GM19351 (cell line): ENCODE measurements at regions not wholly inside any gene's neighbourhood (a gene's known extent, or its start where the extent isn't known, plus 50 kb on each side); places are given as distances from the start of the nearest gene placed in this dataset.

Experiments used
- ATAC-seq: cut with Tn5 transposase; IDR thresholded peaks from one replicate; pipeline ENCODE4 v1.9.1; 2021; ENCODE audit warnings: mild to moderate bottlenecking, moderate library complexity; ENCODE audit not compliant: unreplicated experiment

DNA sequence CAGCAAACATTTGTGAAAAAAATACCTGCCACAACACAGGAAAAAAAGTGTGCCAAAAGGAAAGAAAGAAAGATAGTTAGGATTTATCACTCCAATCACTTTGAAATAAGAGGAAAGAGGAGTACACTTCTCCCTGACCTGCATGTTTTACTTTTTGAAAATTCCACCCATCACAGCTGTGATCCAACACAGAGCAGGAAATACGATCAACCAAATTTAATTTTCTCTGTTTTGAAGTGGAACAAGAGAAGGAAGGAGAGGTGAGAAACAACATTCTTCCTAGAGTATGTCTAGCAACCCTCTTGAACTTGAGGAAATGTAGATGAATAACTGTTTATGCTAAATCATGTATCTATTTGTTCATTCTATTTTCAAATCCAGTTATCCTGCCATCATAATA lies 284.7 kb upstream of the SYT1 start:
- ATAC-seq = no peak

DNA sequence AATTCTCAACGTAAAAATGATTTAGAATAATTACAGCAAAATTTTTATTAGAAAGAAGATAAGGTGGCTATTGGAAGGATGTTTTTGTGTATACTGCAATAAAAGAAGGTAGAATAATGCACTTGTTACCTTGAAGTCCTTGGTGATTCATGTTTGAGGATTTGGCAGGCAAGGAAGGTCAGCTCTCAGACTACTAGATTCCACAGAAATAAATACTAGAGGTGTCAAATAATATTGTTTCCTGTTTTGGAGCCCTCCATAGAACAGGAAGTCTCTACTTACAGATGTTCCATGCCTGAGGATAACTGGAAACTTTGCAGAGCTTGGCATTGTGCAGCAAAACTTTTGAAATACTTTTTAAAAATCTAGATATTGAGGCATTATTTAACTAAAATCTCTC lies 284.3 kb upstream of the SYT1 start:
- ATAC-seq = no peak

DNA sequence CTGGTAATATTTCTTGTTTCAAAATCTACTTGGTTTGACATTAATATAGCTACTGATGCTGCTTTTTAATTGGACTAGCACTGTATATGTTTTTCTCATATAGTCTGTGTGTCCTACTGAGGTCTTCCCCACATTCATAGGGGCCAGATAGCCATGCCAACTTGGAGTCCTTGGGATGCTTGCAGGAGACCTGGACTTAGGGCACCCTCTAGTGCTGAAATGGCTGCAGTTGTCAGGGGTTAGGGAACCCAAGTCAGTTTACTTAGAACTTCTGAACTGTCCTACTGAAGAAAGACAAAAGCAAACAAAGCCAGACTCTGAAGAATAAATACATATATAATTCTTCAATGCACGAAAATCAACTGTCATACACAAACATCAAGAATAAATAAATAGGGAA lies 279.9 kb upstream of the SYT1 start:
- ATAC-seq = peak; percentile 66

DNA sequence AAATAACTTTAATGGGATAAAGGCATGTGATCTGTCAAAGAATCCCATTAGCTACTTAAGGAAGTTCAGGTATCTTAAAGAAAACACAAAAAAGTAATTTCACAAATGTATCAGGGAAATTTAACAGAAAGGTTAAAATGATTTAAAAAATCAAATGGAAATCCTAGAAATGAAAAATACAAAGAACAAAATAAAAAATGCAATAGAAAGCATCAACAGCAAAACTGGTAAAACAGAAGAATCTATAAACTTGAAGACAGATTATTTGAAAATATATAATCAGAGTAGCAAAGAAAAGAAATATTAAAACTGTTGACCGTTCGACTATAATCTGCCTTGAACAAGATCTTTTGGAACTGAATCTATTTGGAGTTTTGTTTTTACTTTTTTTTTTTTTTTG lies 279.4 kb upstream of the SYT1 start:
- no peak for ATAC-seq

DNA sequence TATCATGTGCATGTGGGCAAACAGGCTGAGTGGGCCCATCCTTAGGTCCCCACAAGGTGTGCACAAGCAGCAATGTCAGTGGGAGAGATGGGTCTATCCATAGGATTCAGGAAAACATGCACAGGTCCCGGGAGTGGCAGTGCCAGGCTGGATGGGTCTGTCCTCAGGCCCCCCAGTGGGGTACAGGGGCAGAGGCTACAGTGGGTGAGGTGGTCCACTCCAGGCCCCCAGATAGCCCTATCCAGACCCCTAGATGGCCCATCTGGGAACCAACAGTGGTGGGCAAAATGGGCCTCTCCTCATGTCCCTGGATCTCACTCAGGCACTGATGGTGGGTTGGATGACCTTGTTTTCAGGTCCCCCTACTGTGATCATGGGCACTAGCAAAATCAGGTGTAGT lies 277.8 kb upstream of the SYT1 start:
- no peak for ATAC-seq

DNA sequence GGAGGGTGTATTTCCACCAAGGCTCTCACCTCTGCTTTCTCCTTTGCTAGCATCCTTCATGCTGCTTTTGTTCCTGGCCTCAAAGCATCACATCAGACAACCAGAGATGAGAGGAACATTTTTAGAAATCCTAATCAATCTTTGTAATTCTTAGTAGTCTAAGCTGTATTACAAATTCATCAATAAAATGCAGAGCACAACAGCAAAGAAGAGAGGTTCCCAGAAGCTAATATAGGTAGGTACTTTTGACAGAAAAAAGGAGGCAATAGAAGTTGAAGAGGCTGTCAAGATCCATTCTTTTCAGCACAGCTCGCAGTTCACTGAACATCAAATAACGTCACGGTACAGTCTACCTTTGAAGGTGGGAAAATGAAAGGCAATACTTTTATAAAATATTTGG lies 265.2 kb upstream of the SYT1 start:
- no peak for ATAC-seq

DNA sequence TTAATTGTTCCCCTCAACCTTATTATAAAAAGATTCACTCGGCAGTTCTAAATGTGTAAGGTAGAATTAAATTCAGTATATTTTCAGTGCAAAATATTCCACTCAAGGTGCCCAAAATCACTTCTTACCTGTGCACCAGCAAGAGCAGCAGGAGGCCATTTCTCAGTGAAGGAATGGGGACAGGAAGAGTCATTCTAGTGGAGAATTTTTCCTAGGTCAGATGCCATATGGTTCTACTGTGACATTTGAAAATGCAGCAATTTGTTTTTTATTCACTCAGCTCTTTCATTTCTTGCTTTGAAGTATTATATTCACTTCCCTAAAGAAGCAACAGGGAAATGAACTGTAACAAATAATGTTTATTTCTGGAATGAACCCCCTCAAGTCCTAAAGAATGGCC lies 264.0 kb upstream of the SYT1 start:
- no peak for ATAC-seq

DNA sequence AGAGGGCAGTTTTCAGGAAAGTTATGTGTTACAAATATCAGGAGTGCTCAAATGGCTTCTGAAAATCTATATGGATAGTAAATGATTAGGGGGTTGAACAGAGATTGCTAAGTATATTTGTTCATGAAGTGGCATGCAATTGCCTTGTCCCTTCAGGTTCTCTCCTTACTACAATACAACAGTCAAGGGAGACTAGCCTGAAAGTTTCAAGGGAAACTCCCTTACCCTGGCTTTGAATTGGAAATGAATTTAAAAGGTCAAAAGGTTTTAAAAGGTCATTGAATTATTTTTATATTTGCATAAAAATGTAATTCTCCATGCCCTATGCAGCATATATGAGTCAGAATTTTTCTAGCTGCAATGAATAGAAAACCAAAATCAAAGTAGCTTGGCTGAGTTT lies 253.1 kb upstream of the SYT1 start:
- no peak for ATAC-seq

DNA sequence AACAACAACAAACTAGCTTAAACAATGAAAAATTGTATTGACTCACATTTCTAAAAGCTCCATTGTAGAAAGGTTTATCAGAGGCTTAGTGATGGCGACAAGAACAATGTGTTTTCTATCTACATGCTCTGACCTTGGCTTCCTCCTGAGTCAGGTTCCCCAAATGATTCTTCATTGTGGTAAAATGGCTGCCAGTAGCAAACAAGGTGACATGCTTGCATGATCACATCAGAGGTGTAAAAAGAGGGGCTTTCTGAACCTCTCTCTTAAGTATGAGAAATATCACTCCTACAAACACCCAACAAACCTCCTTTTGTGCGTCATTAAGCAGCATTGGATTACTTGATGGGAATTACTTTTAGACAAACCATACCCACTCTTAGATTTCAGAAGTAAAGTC lies 252.4 kb upstream of the SYT1 start:
- no peak for ATAC-seq

DNA sequence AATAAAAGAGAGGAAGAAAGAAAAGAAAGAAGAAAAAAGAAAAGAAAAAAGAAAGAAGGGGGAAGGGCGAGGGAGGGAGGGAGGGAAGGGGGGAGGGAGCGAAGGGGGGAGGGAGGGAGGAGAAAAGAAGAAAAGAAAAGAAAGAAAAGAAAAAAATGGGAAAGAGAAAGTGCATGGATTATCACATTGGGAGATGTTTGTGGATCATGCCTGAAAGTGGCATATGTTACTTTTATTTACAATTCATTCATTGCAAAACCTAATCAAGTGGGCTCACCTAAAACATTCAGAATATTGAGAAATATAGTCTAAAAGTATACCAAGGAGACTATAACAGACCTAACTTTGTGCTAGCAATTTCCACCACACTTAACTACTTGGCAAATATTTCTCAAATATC lies 246.9 kb upstream of the SYT1 start:
- no peak for ATAC-seq

DNA sequence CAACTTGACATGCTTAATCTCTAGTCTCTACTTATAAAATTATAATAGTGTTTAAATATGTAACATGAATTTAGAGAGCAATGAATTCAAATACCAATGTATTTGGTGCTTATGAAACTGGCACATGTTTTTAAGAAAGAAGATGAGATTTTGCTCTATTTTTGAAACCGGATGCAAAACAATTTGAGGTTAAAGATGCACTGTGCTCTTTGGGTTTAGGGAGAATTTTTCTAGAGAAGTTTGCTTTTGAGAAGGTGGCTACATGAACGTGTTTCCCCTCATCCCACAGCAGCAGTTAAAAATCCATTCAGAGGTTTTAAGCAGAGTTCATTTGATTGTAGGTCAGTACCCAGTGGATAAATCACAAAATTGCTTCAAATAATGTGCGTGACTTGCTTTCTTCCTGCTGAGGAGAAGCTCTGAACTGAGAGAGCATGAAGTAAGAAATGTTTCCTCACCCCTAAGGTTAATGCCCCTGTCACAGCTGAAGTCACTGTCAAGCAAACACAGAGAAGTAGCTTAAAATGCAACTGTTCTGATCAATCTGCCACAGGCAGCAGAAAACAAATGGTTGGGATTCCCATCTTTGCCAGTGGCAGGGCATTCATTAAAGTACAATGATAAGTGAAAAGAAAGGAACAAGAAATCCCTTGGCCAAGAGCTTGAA lies 241.9 kb upstream of the SYT1 start:
- no peak for ATAC-seq

DNA sequence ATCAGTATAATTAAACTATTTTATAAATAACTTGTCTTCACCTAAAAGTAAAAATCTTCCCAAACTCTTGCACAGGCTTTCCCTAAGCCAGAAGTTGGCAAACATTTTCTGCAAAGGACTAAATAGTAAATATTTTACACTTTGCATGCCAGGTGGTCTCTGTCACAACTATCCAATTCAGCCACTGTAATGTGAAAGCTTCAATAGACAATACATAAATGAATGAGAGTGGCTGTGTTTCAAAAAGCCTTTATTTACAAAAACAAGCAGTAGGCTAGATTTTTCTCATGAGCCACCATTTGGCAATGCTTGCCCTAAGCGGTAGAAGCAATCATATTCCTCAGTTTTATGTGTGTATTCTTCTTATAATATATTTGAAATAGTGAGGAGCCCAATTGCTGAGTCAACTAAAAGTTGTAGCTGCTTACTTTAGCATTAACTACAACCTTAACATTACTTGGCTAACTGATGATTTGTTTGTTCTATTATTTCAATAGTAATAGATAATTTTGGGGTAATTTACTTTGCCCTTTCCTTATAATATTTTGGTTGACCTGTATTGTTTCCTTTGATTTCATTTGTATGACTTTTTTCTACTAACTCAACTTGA lies 236.0 kb upstream of the SYT1 start:
- no peak for ATAC-seq

DNA sequence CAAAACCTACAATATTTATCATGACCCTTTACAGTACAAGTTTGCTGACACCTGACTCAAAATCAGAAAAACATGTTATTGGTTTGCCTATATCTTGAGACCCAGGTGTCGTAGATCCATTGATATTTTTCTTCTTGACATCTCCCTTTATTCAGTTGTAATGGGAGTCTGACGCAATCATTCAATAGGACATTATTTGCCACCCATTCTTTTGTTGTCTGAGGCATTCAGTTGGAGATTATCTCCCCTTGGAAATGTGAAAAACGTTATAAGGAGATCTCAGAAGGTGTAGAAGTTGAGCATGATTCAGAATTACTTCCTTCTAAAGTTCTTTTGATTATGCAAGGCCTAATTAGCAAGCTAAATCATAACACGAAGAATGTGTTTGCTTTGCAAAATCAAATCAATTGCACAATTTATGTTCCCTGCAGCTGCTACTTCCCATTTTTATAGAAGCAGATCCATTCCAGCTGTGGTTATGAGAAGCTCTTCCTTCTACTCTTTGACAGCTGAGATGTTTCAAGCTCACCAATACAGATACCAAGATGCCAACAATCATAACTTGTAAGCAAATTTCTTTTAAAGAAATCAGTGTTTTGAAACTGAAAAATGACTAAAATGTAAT lies 228.2 kb upstream of the SYT1 start:
- ATAC-seq = no peak

DNA sequence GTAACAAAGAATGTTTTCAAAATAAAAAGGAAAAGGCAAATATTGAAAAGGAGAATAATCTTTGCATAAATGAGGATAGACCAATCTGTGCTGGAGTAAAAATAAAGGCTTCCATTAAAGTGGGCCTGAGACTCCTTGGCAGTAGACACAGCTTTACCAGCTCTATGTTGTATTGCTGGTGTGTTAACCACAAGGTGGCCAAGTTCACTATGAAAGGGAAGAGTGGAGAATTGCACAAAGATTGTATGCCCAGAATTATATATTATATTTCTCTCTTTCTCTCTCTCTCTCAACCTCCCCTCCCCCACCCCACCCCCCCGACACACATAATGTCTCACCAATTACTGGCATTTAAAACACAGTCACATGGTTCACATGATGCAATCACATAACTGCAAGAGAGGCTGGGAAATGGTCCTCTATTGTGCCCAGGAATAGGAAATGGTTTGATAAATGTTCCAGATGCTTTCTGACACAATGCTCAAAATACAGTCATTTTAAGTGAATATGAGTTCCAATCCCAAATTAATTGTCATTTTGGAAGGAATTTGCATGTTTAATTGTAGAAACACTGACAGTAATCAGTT lies 222.6 kb upstream of the SYT1 start:
- ATAC-seq = no peak

DNA sequence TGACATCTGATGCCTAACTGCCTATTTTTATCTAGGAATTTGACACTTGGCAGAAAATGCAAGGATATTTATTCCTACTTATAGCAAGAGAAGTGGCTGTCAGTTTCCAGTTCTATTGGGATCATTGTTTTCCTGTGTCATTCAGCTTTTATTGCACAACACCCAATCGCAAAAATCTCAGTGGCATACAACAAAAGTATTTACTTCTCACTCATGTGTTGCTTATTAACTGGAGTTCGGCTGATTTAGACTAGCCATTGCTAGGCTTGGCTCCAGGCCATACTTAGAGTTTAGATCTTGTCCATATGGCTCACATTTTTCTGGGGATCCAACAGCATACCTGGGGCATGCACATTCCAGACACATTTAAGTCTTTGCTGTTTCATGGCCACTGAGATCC lies 218.6 kb upstream of the SYT1 start:
- no peak for ATAC-seq

DNA sequence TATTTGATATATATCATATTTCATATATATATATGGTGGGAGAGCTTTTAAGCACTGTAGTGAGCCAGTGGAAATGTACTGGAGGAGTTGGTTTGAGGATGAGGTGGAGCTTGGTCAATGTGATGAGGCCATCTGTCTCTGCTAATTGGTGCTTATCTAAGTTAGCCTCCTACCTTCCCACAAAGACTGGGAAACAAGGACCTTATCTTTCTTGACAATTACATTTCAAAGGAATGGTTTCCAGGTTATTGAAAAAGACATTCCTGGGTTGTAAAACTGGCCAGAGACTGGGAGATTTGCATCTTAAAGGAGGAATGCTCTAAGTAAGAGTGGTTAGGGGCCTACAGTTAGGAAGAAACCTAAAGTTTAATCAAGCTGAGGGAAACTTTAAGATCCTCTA lies 212.8 kb upstream of the SYT1 start:
- ATAC-seq = no peak

DNA sequence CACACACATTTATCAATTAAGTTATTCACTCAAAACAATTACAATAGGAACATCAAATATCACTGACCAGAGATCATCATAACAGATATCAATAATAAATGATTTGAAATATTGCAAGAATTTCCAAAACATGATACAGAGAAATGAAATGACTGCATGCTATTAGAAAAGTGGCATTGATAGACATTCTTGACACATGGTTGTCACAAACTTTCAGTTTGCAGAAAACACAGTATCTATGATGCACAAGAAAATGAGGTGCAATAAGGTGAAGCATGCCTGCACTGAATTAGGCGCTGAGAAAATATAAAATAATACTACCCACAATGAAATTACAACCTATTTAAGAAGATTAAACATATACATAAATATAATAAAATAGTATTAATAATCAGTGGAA lies 198.0 kb upstream of the SYT1 start:
- ATAC-seq = no peak

DNA sequence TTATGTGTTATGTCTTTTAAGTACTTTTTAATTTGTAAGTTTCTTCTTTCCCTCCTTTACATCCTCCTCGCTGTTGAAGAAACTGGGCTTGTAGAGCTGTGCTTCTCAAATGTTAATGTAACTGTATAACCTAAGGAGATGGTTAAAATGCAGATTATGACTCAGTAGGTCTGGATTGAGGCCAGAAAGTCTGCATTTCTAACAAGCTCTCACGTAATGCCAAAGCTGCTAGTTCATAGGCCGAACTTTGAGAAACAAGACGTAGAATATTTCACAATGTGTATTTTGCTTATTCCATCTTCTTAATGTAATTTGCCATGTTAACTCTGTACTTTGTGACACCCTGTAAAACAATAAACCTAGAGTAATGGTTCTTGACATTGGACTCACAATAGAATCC lies 193.3 kb upstream of the SYT1 start:
- no peak for ATAC-seq

DNA sequence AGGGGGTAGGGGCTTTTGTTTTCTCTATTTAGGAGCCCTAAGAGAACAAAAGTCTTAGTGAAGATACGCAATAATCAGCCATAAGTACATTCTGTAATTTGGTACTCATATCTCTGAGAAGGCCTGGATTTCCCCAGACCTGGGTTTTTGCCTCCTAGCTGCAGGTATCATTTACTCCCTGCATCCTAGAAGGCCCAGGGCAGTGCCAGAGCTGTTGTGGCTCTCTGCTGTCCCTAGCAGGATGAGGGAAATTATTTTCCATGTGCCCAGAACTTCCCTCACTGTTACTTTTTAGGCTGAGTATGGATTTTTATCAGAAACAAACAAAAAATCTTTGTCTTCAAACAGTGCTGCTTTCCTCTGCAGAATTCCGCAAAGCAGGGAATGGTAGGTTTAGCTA lies 192.5 kb upstream of the SYT1 start:
- ATAC-seq = no peak

DNA sequence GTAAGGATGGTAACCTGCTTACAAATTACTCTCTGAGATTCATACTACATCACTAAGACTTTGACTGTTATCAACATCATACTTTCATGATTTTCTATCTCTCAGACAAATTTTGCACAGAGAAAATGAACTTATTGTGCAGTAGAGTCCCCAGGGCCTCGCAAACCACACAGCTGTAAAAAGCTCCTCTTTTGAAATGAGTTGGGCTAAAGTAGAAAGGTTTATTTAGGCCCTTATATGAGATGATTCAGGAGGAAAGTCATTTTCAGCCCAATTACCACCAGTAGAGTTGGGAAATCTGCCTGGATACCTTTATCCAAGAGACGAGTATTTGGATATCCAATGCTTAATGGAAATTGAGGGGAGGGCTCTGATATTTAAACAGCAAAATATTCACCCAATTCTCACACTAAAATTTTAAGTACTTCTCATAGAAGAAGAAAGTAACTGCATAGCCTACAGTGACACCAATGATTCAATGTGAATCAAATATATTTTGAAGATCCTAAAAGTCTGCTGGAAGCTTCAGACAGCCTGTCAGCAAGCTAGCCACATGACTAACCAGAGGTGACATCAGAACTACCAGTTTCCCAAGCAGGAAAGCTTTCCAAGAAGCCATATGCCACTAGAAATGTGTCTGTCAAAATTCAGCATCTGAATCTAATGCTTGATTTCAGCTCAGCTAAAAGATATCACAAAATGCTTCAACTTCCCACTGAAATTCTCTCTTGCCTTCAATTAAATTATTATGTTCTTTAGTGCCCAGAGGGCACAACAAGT lies 190.1 kb upstream of the SYT1 start:
- ATAC-seq = no peak

DNA sequence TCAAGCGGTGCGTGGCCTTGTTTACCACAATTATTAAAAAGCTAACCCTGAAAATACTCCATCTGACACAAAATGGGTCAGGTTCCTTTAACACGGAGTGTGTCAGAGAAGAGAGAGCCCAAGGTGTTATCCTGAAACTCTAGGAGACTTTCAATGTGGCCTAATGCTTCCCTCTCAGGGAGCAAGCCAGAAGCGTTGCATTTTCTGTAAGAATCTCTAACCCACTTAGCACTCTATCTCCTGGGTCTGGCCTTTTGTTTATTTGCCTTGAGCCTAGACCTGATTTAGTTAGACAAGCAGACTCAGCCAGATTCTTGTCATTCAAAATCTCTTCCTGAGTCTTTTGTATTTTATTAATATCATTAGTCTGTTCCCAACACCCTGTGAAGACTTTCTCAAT lies 184.0 kb upstream of the SYT1 start:
- ATAC-seq = no peak

DNA sequence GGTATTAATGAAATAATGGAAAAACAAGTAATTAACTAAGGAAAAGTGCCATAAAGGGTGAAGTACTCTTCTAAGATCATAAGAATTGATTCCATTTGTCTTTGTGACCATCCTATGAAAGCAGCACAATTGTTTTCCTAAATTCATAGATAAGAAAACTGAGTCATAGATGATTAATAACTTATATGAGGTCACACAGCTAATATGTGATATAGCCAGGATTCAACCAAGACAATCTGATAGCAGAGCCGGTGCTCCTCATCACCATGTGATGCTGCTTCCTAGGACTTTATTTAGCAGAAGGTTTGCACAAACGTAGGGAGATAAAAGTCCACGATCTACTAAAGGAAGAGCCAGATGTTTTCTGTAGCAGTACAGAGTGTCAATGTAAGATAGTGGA lies 181.5 kb upstream of the SYT1 start:
- no peak for ATAC-seq
